CD14-positive monocyte (primary cell): ENCODE measurements at regions not wholly inside any gene's neighbourhood (a gene's known extent, or its start where the extent isn't known, plus 50 kb on each side); places are given as distances from the start of the nearest gene placed in this dataset.
"Not testable (repeated sequence)": the region's sequence is repeated elsewhere in the genome, so short reads cannot be mapped to it uniquely, and the experiment has no call there.

ENCODE experiments used
- DNase-seq, 3 donors: peaks; one replicate each; pipeline ENCODE4 v3.0.0-alpha.2; 2011 to 2022
- H2AFZ ChIP-seq: 2 replicates; pipeline ENCODE4 v1.6.0; 2012; ENCODE audit warnings: mild to moderate bottlenecking, low read depth, low read length, inconsistent platforms; ENCODE audit not compliant: insufficient read depth, poor library complexity, severe bottlenecking
- H3K27ac ChIP-seq, 2 donors: 1 replicate in 1 of 2; 2 replicates in 1 of 2; pipeline ENCODE4 v1.5.1; 2012 to 2013; ENCODE audit warnings: low read length in 2 of 2, control low read depth in 1 of 2, inconsistent platforms in 1 of 2, low read depth in 1 of 2, mild to moderate bottlenecking in 1 of 2
- H3K27me3 ChIP-seq, 2 donors: one replicate each; pipeline versions ENCODE4 v1.6.0 to v1.6.1; 2011 to 2013; ENCODE audit warnings: low read length in 2 of 2; ENCODE audit not compliant: control insufficient read depth in 2 of 2, insufficient read depth in 2 of 2
- H3K36me3 ChIP-seq, 2 donors: replicated peaks in 1 of 2; 1 replicate in 1 of 2; 2 replicates in 1 of 2; pipeline versions ENCODE4 v1.5.1 to v1.6.1; 2012 to 2013; ENCODE audit warnings: low read length in 2 of 2, control low read depth in 1 of 2, inconsistent platforms in 1 of 2, mild to moderate bottlenecking in 1 of 2; ENCODE audit not compliant: insufficient read depth in 2 of 2, control insufficient read depth in 1 of 2
- H3K4me1 ChIP-seq, 2 donors: 1 replicate in 1 of 2; 2 replicates in 1 of 2; pipeline versions ENCODE4 v1.5.1 to v1.6.1; 2012 to 2013; ENCODE audit warnings: low read length in 2 of 2, control low read depth in 1 of 2, inconsistent platforms in 1 of 2, mild to moderate bottlenecking in 1 of 2, moderate library complexity in 1 of 2; ENCODE audit not compliant: insufficient read depth in 2 of 2, control insufficient read depth in 1 of 2
- H3K4me2 ChIP-seq: replicated peaks from 2 replicates; pipeline ENCODE3; 2012; ENCODE audit warnings: low read length, moderate library complexity, mild to moderate bottlenecking; ENCODE audit not compliant: poor library complexity, severe bottlenecking; ENCODE audit errors: extremely low read depth
- H3K4me3 ChIP-seq, 3 experiments: fragments of 200-600 bp in 1 of 3; sonication (generic) in 1 of 3; replicated peaks in 1 of 3; 1 replicate in 2 of 3; 2 replicates in 1 of 3; pipeline ENCODE4 v1.5.1; 2011 to 2013; ENCODE audit warnings: low read length in 3 of 3, mild to moderate bottlenecking in 3 of 3, control low read depth in 2 of 3, low read depth in 2 of 3, inconsistent platforms in 1 of 3, moderate library complexity in 1 of 3
- H3K79me2 ChIP-seq: 2 replicates; pipeline ENCODE4 v1.6.0; 2012; ENCODE audit warnings: mild to moderate bottlenecking, control low read depth, inconsistent platforms, low read length, moderate library complexity; ENCODE audit not compliant: insufficient read depth
- H3K9ac ChIP-seq: 2 replicates; pipeline ENCODE4 v1.6.0; 2017; ENCODE audit warnings: low read length, mild to moderate bottlenecking; ENCODE audit not compliant: insufficient read depth, poor library complexity, severe bottlenecking
- H3K9me3 ChIP-seq, 2 donors: replicated peaks in 1 of 2; 1 replicate in 1 of 2; 2 replicates in 1 of 2; pipeline versions ENCODE4 v1.5.1 to v1.6.1; 2012 to 2013; ENCODE audit warnings: low read length in 2 of 2, control low read depth in 1 of 2; ENCODE audit not compliant: control insufficient read depth in 1 of 2, insufficient read depth in 1 of 2
- H4K20me1 ChIP-seq: 2 replicates; pipeline ENCODE4 v1.6.0; 2012; ENCODE audit warnings: mild to moderate bottlenecking, low read length, control low read depth, moderate library complexity; ENCODE audit not compliant: insufficient read depth
- H3K27ac Mint-ChIP-seq, 7 donors: one replicate each; pipeline ENCODE4 v1.8.0; 2020; ENCODE audit warnings: mild to moderate bottlenecking in 7 of 7, mixed read lengths in 7 of 7, moderate library complexity in 6 of 7, inconsistent platforms in 2 of 7
- H3K27me3 Mint-ChIP-seq, 3 donors: one replicate each; pipeline ENCODE4 v1.8.0; 2021 to 2022; ENCODE audit warnings: low read depth in 3 of 3, mild to moderate bottlenecking in 3 of 3, mixed read lengths in 3 of 3, moderate library complexity in 3 of 3, inconsistent platforms in 1 of 3
- H3K36me3 Mint-ChIP-seq, 2 donors: one replicate each; pipeline ENCODE4 v1.8.0; 2020; ENCODE audit warnings: mixed read lengths in 2 of 2, inconsistent platforms in 1 of 2, mild to moderate bottlenecking in 1 of 2
- H3K4me1 Mint-ChIP-seq: one replicate; pipeline ENCODE4 v1.8.0; 2020; ENCODE audit warnings: mild to moderate bottlenecking, mixed read lengths
- H3K4me3 Mint-ChIP-seq, 2 donors: one replicate each; pipeline ENCODE4 v1.8.0; 2020; ENCODE audit warnings: mild to moderate bottlenecking in 2 of 2, mixed read lengths in 2 of 2, moderate library complexity in 1 of 2
- H3K9me3 Mint-ChIP-seq, 7 donors: one replicate each; pipeline ENCODE4 v1.8.0; 2020 to 2022; ENCODE audit warnings: mixed read lengths in 7 of 7, mild to moderate bottlenecking in 6 of 7, moderate library complexity in 6 of 7, inconsistent platforms in 2 of 7
- CTCF ChIP-seq: fragments of 200-600 bp; IDR thresholded peaks from one replicate; pipeline ENCODE4 v1.8.0; 2022; ENCODE audit warnings: antibody characterized with exemption, mild to moderate bottlenecking
- WGBS: methylation state at CpG from one replicate; pipeline ENCODE4 v1.1.5; 2013; ENCODE audit warnings: missing lambda C conversion rate; ENCODE audit not compliant: insufficient coverage; 5-methylcytosine and 5-hydroxymethylcytosine counted together
- intact Hi-C, 2 donors: fragments of 100-400 bp; cut with micrococcal nuclease; formaldehyde crosslinking; loops; one replicate each; pipeline versions ENCODE4 v1.15.0 to v1.15.1; 2023

DNA sequence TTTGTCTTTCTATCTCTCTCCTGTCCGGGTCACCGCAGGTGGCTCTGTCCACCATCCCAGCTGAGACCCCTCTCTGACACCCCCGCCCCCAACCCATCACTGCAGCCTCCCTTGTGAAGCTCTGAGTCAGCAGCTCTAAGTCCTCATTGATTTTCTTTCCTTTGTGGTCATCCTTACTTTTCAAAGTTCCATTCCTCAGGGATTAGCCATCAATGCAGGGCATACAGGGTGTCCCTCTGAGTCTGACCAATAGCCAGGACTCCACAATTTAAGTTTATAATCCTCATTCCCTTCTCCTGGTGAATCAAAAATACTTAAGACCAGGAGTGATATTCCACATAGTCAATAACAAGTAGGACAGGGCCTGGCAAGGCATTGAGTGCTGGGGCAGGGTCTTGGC, 333.3 kb upstream of the CNR1 start:
- no peak for DNase-seq
- H3K9me3 Mint-ChIP-seq: peaks cover 5 to 19% (median 11%) of the 10 kb centered on the region in 7 donors
- no peak overlapping the region for H3K27ac Mint-ChIP-seq
- H3K36me3 ChIP-seq: no peaks in the 10 kb centered on the region
- no peak overlapping the region for H3K4me3 ChIP-seq
- no peak overlapping the region for H2AFZ ChIP-seq
- H3K4me1 Mint-ChIP-seq: peaks cover 2% of the 10 kb centered on the region
- H3K4me1 ChIP-seq: peaks cover 0 to 5% of the 10 kb centered on the region in 2 donors
- intact Hi-C loops: no loop called here
- H3K27ac ChIP-seq: no peak overlapping the region
- 97% methylated on average over 3 of the region's 3 CpGs for WGBS
- no peaks in the 10 kb centered on the region for H3K27me3 ChIP-seq
- no peak overlapping the region for H3K9ac ChIP-seq
- no peaks in the 10 kb centered on the region for H3K79me2 ChIP-seq
- TF ChIP-seq CTCF: no peak
- peaks cover 0 to 1% (median 1%) of the 10 kb centered on the region in 3 donors for H3K27me3 Mint-ChIP-seq
- H3K36me3 Mint-ChIP-seq: no peaks in the 10 kb centered on the region
- peaks cover 0 to 13% of the 10 kb centered on the region in 2 donors for H3K9me3 ChIP-seq
- H3K4me2 ChIP-seq: no peak overlapping the region
- H3K4me3 Mint-ChIP-seq: no peak overlapping the region
- no peaks in the 10 kb centered on the region for H4K20me1 ChIP-seq

- peaks cover 5 to 28% (median 16%) of the 10 kb centered on the region in 7 donors for H3K9me3 Mint-ChIP-seq
- H3K4me1 Mint-ChIP-seq, DNase-seq, H3K79me2 ChIP-seq, H3K4me2 ChIP-seq, H4K20me1 ChIP-seq, H3K36me3 ChIP-seq, H2AFZ ChIP-seq, H3K27ac Mint-ChIP-seq, H3K36me3 Mint-ChIP-seq, H3K27me3 ChIP-seq, H3K4me3 ChIP-seq, H3K9ac ChIP-seq, intact Hi-C loops, H3K27ac ChIP-seq, H3K27me3 Mint-ChIP-seq: not testable (repeated sequence)
- Histone ChIP-seq H3K4me1 (peaks cover 0 to 15% of the 10 kb centered on the region in 2 donors), H3K9me3 (peaks cover 0 to 13% of the 10 kb centered on the region in 2 donors)
- peak overlapping the region in 1 of 2 donors; percentile 1 for H3K4me3 Mint-ChIP-seq
- no CpG with 5 or more reads among the region's 8 CpGs for WGBS
Measured at GRCh38 chr6:88497403-88497802, 331.3 kb upstream of the CNR1 start.
